Fibroblast of lung (primary cell): ENCODE measurements at regions not wholly inside any gene's neighbourhood (a gene's known extent, or its start where the extent isn't known, plus 50 kb on each side); places are given as distances from the start of the nearest gene placed in this dataset.
"Not testable (repeated sequence)": the region's sequence is repeated elsewhere in the genome, so short reads cannot be mapped to it uniquely, and the experiment has no call there.

Source experiments
- DNase-seq, 2 donors: peaks; one replicate each; pipeline versions ENCODE4 v3.0.0 to v3.0.0-alpha.2; 2010; ENCODE audit warnings: low read depth in 2 of 2
- H2AFZ ChIP-seq: 2 replicates; pipeline ENCODE4 v1.5.1; 2012; ENCODE audit warnings: low read length, control low read depth, inconsistent platforms
- H3K27ac ChIP-seq: 2 replicates; pipeline ENCODE4 v1.5.1; 2011; ENCODE audit warnings: low read length, control low read depth; ENCODE audit not compliant: insufficient read depth
- H3K27me3 ChIP-seq: 2 replicates; pipeline ENCODE4 v1.5.1; 2011; ENCODE audit warnings: mild to moderate bottlenecking, low read length; ENCODE audit not compliant: control insufficient read depth, insufficient read depth
- H3K36me3 ChIP-seq: 2 replicates; pipeline ENCODE4 v1.5.1; 2011; ENCODE audit warnings: low read length; ENCODE audit not compliant: control insufficient read depth, insufficient read depth
- H3K4me1 ChIP-seq: 2 replicates; pipeline ENCODE4 v1.5.1; 2011; ENCODE audit warnings: low read length; ENCODE audit not compliant: control insufficient read depth, insufficient read depth; ENCODE audit errors: extremely low read depth
- H3K4me2 ChIP-seq: 2 replicates; pipeline ENCODE4 v1.5.1; 2011; ENCODE audit warnings: low read length, control low read depth; ENCODE audit not compliant: insufficient read depth; ENCODE audit errors: extremely low read depth
- H3K4me3 ChIP-seq, 4 experiments: fragments of 200-600 bp in 1 of 4; sonication (generic) in 1 of 4; replicated peaks in 1 of 4; 2 replicates each; pipeline ENCODE4 v1.5.1; 2011 to 2016; ENCODE audit warnings: low read length in 4 of 4, low read depth in 3 of 4, mild to moderate bottlenecking in 3 of 4, control low read depth in 2 of 4, inconsistent platforms in 1 of 4, mixed read lengths in 1 of 4; ENCODE audit not compliant: insufficient read depth in 1 of 4; ENCODE audit errors: control extremely low read depth in 1 of 4
- H3K79me2 ChIP-seq: 2 replicates; pipeline ENCODE4 v1.5.1; 2012; ENCODE audit warnings: mild to moderate bottlenecking, low read length, inconsistent platforms; ENCODE audit not compliant: control insufficient read depth, insufficient read depth
- H3K9ac ChIP-seq: 2 replicates; pipeline ENCODE4 v1.5.1; 2011; ENCODE audit warnings: mild to moderate bottlenecking, low read length, control low read depth; ENCODE audit not compliant: insufficient read depth
- H3K9me3 ChIP-seq: 2 replicates; pipeline ENCODE4 v1.5.1; 2012; ENCODE audit warnings: low read depth, low read length; ENCODE audit not compliant: control insufficient read depth, insufficient read depth
- H4K20me1 ChIP-seq: 2 replicates; pipeline ENCODE4 v1.5.1; 2011; ENCODE audit warnings: low read length; ENCODE audit not compliant: control insufficient read depth, insufficient read depth; ENCODE audit errors: extremely low read depth
- EZH2 ChIP-seq: IDR thresholded peaks from 2 replicates; pipeline ENCODE4 v1.5.1; 2012; ENCODE audit warnings: low read length, control low read depth, mild to moderate bottlenecking; ENCODE audit errors: missing control alignments
- TF ChIP-seq, protein P1 (sequence below), 2 donors: IDR thresholded peaks in 1 of 2; conservative IDR thresholded peaks in 1 of 2; 1 replicate in 1 of 2; 2 replicates in 1 of 2; pipeline ENCODE4 v1.5.1; 2011 to 2012; ENCODE audit warnings: low read length in 2 of 2, control low read depth in 1 of 2, inconsistent platforms in 1 of 2, low read depth in 1 of 2, mild to moderate bottlenecking in 1 of 2

DNA sequence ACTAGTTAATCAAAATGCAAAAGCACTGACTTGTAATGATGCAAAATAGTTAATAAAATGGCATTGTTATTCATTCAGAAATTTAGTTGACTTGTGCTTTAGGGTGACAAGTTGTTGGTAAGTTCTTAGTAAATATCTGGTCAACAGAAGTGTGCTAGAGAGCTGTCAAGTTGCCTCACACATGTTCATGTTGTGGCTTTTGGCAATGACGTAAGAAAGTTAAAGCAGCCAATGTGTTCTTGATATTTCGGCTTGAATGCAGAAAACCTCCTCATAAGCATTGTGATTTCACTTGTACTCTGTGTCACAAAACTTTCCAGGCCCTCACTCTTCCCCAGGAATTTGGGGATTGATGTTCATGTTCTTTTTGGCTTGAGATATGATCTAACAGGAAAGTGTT lies 626.7 kb downstream of the PRR16 start:
- no peak for TF ChIP-seq EZH2
- TF ChIP-seq, protein P1, sequence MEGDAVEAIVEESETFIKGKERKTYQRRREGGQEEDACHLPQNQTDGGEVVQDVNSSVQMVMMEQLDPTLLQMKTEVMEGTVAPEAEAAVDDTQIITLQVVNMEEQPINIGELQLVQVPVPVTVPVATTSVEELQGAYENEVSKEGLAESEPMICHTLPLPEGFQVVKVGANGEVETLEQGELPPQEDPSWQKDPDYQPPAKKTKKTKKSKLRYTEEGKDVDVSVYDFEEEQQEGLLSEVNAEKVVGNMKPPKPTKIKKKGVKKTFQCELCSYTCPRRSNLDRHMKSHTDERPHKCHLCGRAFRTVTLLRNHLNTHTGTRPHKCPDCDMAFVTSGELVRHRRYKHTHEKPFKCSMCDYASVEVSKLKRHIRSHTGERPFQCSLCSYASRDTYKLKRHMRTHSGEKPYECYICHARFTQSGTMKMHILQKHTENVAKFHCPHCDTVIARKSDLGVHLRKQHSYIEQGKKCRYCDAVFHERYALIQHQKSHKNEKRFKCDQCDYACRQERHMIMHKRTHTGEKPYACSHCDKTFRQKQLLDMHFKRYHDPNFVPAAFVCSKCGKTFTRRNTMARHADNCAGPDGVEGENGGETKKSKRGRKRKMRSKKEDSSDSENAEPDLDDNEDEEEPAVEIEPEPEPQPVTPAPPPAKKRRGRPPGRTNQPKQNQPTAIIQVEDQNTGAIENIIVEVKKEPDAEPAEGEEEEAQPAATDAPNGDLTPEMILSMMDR (conservative IDR thresholded peaks at IDR 0.05 in 1 of 2, IDR thresholded peaks at IDR 0.05 in 1 of 2; ENCODE audit: low read depth in 1 of 2, low read length in 2 of 2): no peak
- DNase-seq: peak in 1 of 2 donors; percentile 69
- H3K27me3 ChIP-seq: no peaks in the 10 kb centered on the region

DNA sequence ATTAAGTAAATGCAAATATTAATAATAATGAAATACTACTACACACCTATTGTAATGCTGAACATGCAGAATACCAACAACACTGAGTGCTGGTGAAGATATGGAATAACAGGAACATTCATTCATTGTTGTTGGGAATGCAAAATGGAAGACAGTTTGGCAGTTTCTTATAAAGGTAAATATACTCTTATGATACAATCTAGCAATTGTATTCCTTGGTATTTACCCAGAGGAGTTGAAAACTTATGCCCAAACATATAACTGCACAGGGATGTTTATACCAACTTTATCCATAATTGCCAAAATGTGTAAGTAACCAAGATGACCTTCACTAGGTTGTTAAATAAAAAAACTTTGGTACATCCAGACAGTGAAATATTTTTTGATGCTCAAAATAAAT lies 636.8 kb downstream of the PRR16 start:
- TF ChIP-seq, protein P1 (conservative IDR thresholded peaks at IDR 0.05 in 1 of 2, IDR thresholded peaks at IDR 0.05 in 1 of 2; ENCODE audit: low read depth in 1 of 2, low read length in 2 of 2): no peak
- TF ChIP-seq EZH2: no peak
- Histone ChIP-seq H3K4me2 (no peak overlapping the region), H3K27ac (no peak overlapping the region), H3K9ac (no peak overlapping the region), H3K27me3 (no peaks in the 10 kb centered on the region), H2AFZ (no peak overlapping the region), H3K9me3 (no peaks in the 10 kb centered on the region), H3K4me3 (no peak overlapping the region), H4K20me1 (no peaks in the 10 kb centered on the region), H3K36me3 (no peaks in the 10 kb centered on the region), H3K4me1 (no peaks in the 10 kb centered on the region), H3K79me2 (no peaks in the 10 kb centered on the region)
- DNase-seq: no peak

More for the DNA sequence above, 626.7 kb downstream of the PRR16 start:
- Histone ChIP-seq H3K27ac (no peak overlapping the region), H4K20me1 (no peaks in the 10 kb centered on the region), H3K79me2 (no peaks in the 10 kb centered on the region), H3K36me3 (no peaks in the 10 kb centered on the region), H3K4me3 (no peak overlapping the region), H3K4me2 (no peak overlapping the region), H3K9me3 (no peaks in the 10 kb centered on the region), H3K9ac (no peak overlapping the region), H3K4me1 (no peaks in the 10 kb centered on the region), H2AFZ (no peak overlapping the region)

DNA sequence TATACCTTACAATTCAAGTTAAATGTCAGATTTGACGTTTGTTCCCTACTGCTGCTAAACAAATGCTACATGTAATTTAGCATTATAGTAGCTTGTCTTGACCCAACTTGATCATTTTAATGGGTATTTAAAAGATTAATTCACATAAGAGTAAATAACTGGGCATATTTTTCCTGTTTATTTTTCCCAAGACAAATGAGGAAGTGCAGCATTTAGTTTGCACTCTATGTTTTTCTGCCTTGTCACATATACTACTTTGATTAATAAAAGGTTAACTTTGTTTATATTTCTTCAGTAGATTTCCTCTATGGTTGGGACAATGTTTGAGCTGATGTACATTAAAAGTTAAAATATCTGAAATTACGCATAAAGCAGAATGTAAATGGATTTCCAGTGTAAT lies 641.8 kb downstream of the PRR16 start:
- Histone ChIP-seq H2AFZ (no peak overlapping the region), H3K4me3 (no peak overlapping the region), H3K36me3 (no peaks in the 10 kb centered on the region), H3K4me2 (no peak overlapping the region), H3K9me3 (no peaks in the 10 kb centered on the region), H3K27me3 (no peaks in the 10 kb centered on the region), H3K4me1 (no peaks in the 10 kb centered on the region), H3K27ac (no peak overlapping the region), H3K79me2 (no peaks in the 10 kb centered on the region), H4K20me1 (no peaks in the 10 kb centered on the region), H3K9ac (no peak overlapping the region)
- no peak for DNase-seq
- TF ChIP-seq EZH2: no peak
- TF ChIP-seq, protein P1 (conservative IDR thresholded peaks at IDR 0.05 in 1 of 2, IDR thresholded peaks at IDR 0.05 in 1 of 2; ENCODE audit: low read depth in 1 of 2, low read length in 2 of 2): no peak

DNA sequence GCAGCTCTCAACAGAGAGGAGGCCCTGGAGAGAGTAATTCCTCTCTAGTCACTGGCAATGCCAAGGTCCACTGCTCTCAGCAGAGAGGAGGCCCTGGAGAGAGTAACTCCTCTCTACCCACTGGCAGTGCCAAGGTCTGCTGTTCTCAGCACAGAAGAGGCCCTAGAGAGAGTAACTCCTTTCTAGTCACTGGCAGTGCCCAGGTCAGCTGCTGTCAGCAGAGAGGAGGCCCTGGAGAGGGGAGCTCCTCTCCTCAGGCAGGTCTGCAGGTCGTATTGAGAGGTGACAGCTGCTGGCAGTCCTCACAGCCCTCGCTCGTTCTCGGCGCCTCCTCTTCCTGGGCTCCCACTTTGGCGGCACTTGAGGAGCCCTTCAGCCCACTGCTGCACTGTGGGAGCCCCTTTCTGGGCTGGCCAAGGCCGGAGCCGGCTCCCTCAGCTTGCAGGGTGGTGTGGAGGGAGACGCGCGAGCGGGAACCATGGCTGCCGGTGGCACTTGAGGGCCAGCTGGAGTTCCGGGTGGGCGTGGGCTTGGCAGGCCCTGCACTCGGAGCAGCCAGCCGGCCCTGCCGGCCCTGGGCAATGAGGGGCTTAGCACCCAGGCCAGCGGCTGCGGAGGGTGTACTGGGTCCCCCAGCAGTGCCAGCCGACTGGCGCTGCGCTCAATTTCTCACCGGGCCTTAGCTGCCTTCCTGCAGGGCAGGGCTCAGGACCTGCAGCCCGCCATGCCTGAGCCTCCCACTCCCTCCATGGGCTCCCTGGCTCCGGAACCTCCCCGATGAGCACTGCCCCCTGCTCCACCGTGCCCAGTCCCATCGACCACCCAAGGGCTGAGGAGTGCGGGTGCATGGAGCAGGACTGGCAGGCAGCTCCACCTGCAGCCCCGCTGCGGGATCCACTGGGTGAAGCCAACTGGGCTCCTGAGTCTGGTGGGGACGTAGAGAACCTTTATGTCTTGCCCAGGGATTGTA lies 642.9 kb downstream of the PRR16 start:
- not testable (repeated sequence) for H3K79me2 ChIP-seq, H4K20me1 ChIP-seq, H3K4me2 ChIP-seq, H3K4me3 ChIP-seq, H3K4me1 ChIP-seq, DNase-seq, H3K9ac ChIP-seq, H2AFZ ChIP-seq, H3K27ac ChIP-seq, H3K9me3 ChIP-seq, H3K36me3 ChIP-seq, H3K27me3 ChIP-seq
